ENCODE measurements at regions not wholly inside any gene's neighbourhood (a gene's known extent, or its start where the extent isn't known, plus 50 kb on each side); places are given as distances from the start of the nearest gene placed in this dataset.

- no peak for TF ChIP-seq CTCF (IDR thresholded peaks at IDR 0.05)
- no peak for TF ChIP-seq POLR2A (IDR thresholded peaks at IDR 0.05)
These were observed 666.9 kb upstream of the SOX9 start for GRCh38 chr17:71453876-71454422.
